GM23338 (cell line): ENCODE measurements at regions not wholly inside any gene's neighbourhood (a gene's known extent, or its start where the extent isn't known, plus 50 kb on each side); places are given as distances from the start of the nearest gene placed in this dataset.
A peak's percentile ranks its signal among the peaks of the same experiment; 100 is the strongest.

Experiments used
- ATAC-seq: fragments of 200-7000 bp; cut with Tn5 transposase; 3 replicates; pipeline ENCODE4 v1.9.1; 2020
- DNase-seq: peaks from one replicate; pipeline ENCODE4 v3.0.0-alpha.2; 2015; ENCODE audit warnings: low spot score
- H2AFZ ChIP-seq: fragments of 200-600 bp; sonication (generic); 2 replicates; pipeline ENCODE4 v1.8.0; 2016; ENCODE audit warnings: antibody characterized with exemption, mild to moderate bottlenecking, moderate library complexity
- H3F3A ChIP-seq: fragments of 200-600 bp; sonication (generic); replicated peaks from 2 replicates; pipeline ENCODE4 v1.8.0; 2017; ENCODE audit warnings: antibody characterized with exemption, mixed run types, low read depth
- H3K27ac ChIP-seq: fragments of 200-600 bp; sonication (generic); 2 replicates; pipeline ENCODE4 v1.6.1; 2016; ENCODE audit warnings: low read depth
- H3K27me3 ChIP-seq: fragments of 200-600 bp; sonication (generic); 2 replicates; pipeline ENCODE4 v1.8.0; 2016; ENCODE audit warnings: mild to moderate bottlenecking, mixed run types, moderate library complexity; ENCODE audit not compliant: insufficient read depth
- H3K36me3 ChIP-seq: fragments of 200-600 bp; sonication (generic); 2 replicates; pipeline ENCODE4 v1.8.0; 2016; ENCODE audit warnings: mild to moderate bottlenecking; ENCODE audit not compliant: insufficient read depth
- H3K4me1 ChIP-seq: fragments of 200-600 bp; sonication (generic); 2 replicates; pipeline ENCODE4 v1.8.0; 2016; ENCODE audit warnings: mild to moderate bottlenecking, moderate library complexity; ENCODE audit not compliant: insufficient read depth
- H3K4me2 ChIP-seq: fragments of 200-600 bp; sonication (generic); 2 replicates; pipeline ENCODE4 v1.7.1; 2017; ENCODE audit warnings: mixed run types
- H3K4me3 ChIP-seq: fragments of 200-600 bp; sonication (generic); 2 replicates; pipeline ENCODE4 v1.6.1; 2016; ENCODE audit warnings: mixed run types
- H3K79me2 ChIP-seq: fragments of 200-600 bp; sonication (generic); replicated peaks from 2 replicates; pipeline ENCODE4 v1.8.0; 2017; ENCODE audit warnings: mild to moderate bottlenecking; ENCODE audit not compliant: insufficient read depth
- H3K9me2 ChIP-seq: fragments of 200-600 bp; sonication (generic); 2 replicates; pipeline ENCODE4 v1.8.0; 2017; ENCODE audit not compliant: insufficient read depth
- H4K20me1 ChIP-seq: fragments of 200-600 bp; sonication (generic); replicated peaks from 2 replicates; pipeline ENCODE4 v1.8.0; 2017; ENCODE audit warnings: mild to moderate bottlenecking; ENCODE audit not compliant: insufficient read depth
- H3K27ac Mint-ChIP-seq: 2 replicates; pipeline ENCODE4 v1.8.0; 2020; ENCODE audit warnings: inconsistent platforms, mild to moderate bottlenecking, moderate library complexity, mixed read lengths
- H3K27me3 Mint-ChIP-seq: 3 replicates; pipeline ENCODE4 v1.8.0; 2022; ENCODE audit warnings: low read depth, mild to moderate bottlenecking, moderate library complexity, mixed read lengths, inconsistent platforms; ENCODE audit not compliant: insufficient read depth, poor library complexity
- H3K36me3 Mint-ChIP-seq: 3 replicates; pipeline ENCODE4 v1.8.0; 2021; ENCODE audit warnings: low read depth, mild to moderate bottlenecking, inconsistent platforms, moderate library complexity, mixed read lengths
- H3K4me1 Mint-ChIP-seq: 3 replicates; pipeline ENCODE4 v1.8.0; 2020; ENCODE audit warnings: mild to moderate bottlenecking, inconsistent platforms, mixed read lengths
- H3K4me3 Mint-ChIP-seq: 3 replicates; pipeline ENCODE4 v1.8.0; 2021; ENCODE audit warnings: moderate library complexity, mild to moderate bottlenecking, inconsistent platforms, mixed read lengths
- H3K9me3 Mint-ChIP-seq: 3 replicates; pipeline ENCODE4 v1.8.0; 2020; ENCODE audit warnings: moderate library complexity, mild to moderate bottlenecking, inconsistent platforms, mixed read lengths
- CREB1 ChIP-seq: fragments of 250-450 bp; sonication (Bioruptor Pico); IDR thresholded peaks from 2 replicates; pipeline ENCODE4 v1.5.0; 2020; ENCODE audit warnings: low read depth, mild to moderate bottlenecking, moderate library complexity
- EZH2 ChIP-seq: fragments of 200-600 bp; sonication (generic); IDR thresholded peaks from one replicate; pipeline ENCODE4 v1.8.0; 2017; ENCODE audit warnings: antibody characterized with exemption, mild to moderate bottlenecking, low read depth; ENCODE audit not compliant: unreplicated experiment
- JUNB ChIP-seq: IDR thresholded peaks from one replicate; pipeline ENCODE4 v1.6.1; 2016; ENCODE audit warnings: antibody characterized with exemption; ENCODE audit not compliant: unreplicated experiment
- REST ChIP-seq: IDR thresholded peaks from one replicate; pipeline ENCODE4 v1.6.1; 2018; ENCODE audit warnings: antibody characterized with exemption; ENCODE audit not compliant: unreplicated experiment
- ZNF114 ChIP-seq: fragments of 250-450 bp; sonication (Bioruptor Pico); IDR thresholded peaks from 2 replicates; pipeline ENCODE4 v1.5.0; 2020; ENCODE audit warnings: mild to moderate bottlenecking, moderate library complexity
- ZNF331 ChIP-seq: fragments of 250-450 bp; sonication (Bioruptor Pico); IDR thresholded peaks from 2 replicates; pipeline ENCODE4 v1.5.0; 2020; ENCODE audit warnings: low read depth, mild to moderate bottlenecking, moderate library complexity
- TF ChIP-seq, protein P1 (sequence below), 2 experiments: fragments of 200-600 bp in 1 of 2; sonication (generic) in 1 of 2; conservative IDR thresholded peaks; 2 replicates each; pipeline versions ENCODE4 v1.5.1 to v1.6.1; 2016 to 2017; ENCODE audit warnings: antibody characterized with exemption in 2 of 2, low read depth in 2 of 2, mild to moderate bottlenecking in 2 of 2, moderate library complexity in 1 of 2
- TF ChIP-seq, protein P2 (sequence below): IDR thresholded peaks from 2 replicates; pipeline ENCODE4 v1.6.1; 2016; ENCODE audit warnings: antibody characterized with exemption

DNA sequence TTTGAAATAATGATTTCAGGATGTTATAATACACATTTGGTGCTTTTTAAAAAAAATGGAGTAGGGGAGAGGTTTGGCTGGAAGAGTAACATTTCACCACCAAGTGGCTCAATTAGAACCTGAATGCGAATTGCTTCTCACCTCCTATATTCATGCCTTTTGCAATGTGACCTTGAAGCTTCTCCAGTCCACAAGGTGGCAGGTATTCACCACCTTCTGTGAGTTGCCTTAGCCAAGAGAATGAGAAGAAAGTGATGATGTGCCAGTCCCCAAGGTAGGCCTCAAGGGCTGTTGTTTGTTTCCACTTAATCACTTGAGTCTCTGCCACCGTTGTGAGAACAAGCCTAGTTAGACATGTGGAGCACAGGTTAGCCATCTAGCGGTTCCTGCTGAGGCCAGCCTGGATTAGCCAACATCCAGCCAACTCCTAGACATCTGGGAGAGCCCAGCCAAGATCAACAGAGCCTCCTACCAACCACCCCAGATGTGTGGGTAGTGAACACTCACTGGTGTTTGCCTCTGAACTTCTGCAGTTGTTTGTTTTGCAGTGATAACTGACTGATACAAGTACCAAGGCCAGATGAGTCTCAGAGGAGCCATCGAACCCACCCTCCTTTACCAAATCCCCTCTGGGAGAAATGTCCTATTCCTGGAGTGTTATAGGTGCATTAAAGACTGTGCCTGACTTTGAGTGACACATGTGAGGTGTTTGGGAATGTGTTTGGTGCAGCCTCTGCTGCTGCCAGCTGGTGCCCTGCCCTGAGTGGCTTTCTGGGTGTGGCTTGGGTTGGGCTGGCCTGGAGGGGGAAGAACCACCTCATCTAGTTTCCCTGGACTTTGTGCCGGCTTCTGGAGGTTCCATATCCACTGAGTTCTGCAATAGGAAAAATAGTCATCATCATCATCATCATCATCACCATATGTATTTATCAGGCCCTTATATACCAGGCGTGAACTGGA lies 132.5 kb upstream of the RFLNA start:
- H3K27ac Mint-ChIP-seq = no peak overlapping the region
- Histone ChIP-seq H3K27me3 (no peaks in the 10 kb centered on the region), H3K4me1 (peaks cover 22% of the 10 kb centered on the region), H3K27ac (no peak overlapping the region), H3K4me2 (no peak overlapping the region), H3K9me2 (no peaks in the 10 kb centered on the region), H4K20me1 (no peaks in the 10 kb centered on the region), H3F3A (no peaks in the 10 kb centered on the region), H2AFZ (no peak overlapping the region), H3K79me2 (no peaks in the 10 kb centered on the region), H3K4me3 (no peak overlapping the region), H3K36me3 (peaks cover 8% of the 10 kb centered on the region; the same call in 1 of the 2 replicates)
- H3K4me1 Mint-ChIP-seq = peaks cover 18% of the 10 kb centered on the region
- H3K36me3 Mint-ChIP-seq = peaks cover 45% of the 10 kb centered on the region
- TF ChIP-seq ZNF331 (CRISPR knock-in tag) = no peak
- TF ChIP-seq, protein P1, sequence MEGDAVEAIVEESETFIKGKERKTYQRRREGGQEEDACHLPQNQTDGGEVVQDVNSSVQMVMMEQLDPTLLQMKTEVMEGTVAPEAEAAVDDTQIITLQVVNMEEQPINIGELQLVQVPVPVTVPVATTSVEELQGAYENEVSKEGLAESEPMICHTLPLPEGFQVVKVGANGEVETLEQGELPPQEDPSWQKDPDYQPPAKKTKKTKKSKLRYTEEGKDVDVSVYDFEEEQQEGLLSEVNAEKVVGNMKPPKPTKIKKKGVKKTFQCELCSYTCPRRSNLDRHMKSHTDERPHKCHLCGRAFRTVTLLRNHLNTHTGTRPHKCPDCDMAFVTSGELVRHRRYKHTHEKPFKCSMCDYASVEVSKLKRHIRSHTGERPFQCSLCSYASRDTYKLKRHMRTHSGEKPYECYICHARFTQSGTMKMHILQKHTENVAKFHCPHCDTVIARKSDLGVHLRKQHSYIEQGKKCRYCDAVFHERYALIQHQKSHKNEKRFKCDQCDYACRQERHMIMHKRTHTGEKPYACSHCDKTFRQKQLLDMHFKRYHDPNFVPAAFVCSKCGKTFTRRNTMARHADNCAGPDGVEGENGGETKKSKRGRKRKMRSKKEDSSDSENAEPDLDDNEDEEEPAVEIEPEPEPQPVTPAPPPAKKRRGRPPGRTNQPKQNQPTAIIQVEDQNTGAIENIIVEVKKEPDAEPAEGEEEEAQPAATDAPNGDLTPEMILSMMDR (conservative IDR thresholded peaks at IDR 0.05; ENCODE audit: low read depth in 2 of 2) = peak; percentile 39 to 61
- H3K27me3 Mint-ChIP-seq = peaks cover 11% of the 10 kb centered on the region
- peaks cover 51% of the 10 kb centered on the region for H3K9me3 Mint-ChIP-seq
- no peak for ATAC-seq
- H3K4me3 Mint-ChIP-seq = no peak overlapping the region
- no peak for DNase-seq

DNA sequence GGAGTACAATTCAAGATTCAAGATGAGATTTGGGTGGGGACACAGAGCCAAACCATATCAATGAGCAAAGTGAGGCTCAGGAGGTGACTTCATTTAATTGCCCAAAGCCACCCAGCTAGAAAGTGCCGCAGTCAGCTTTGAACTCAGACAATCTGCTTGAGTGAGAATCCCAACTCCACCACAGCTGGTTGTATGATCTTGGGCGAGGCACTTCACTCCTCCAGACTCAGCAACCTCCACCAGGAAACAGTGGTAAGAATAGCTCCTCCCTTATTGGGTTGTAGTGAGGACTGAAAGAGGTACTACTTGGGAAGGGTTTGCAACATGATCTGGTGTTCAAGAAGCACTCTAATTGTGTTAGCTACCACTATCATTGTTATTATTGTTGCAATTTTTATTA lies 129.2 kb upstream of the RFLNA start:
- H2AFZ ChIP-seq = no peak overlapping the region
- H3K4me1 ChIP-seq = 0 out of 2 replicates have a peak, but pooled peaks cover 2% of the 10 kb centered on the region
- Mint-ChIP-seq H3K27me3 (no peaks in the 10 kb centered on the region), H3K4me1 (no peaks in the 10 kb centered on the region), H3K36me3 (peaks cover 54% of the 10 kb centered on the region), H3K9me3 (peaks cover 64% of the 10 kb centered on the region), H3K4me3 (no peak overlapping the region), H3K27ac (no peak overlapping the region)
- DNase-seq (no peak), ATAC-seq (no peak)
- no peaks in the 10 kb centered on the region for H4K20me1 ChIP-seq
- no peak overlapping the region for H3K4me3 ChIP-seq
- no peaks in the 10 kb centered on the region for H3F3A ChIP-seq
- H3K4me2 ChIP-seq = no peak overlapping the region
- no peak overlapping the region for H3K27ac ChIP-seq
- no peaks in the 10 kb centered on the region for H3K27me3 ChIP-seq
- H3K79me2 ChIP-seq = no peaks in the 10 kb centered on the region
- H3K36me3 ChIP-seq = peaks cover 8% of the 10 kb centered on the region; the same call in 1 of the 2 replicates
- 0 out of 2 replicates have a peak, but pooled peaks cover 4% of the 10 kb centered on the region for H3K9me2 ChIP-seq
- no peak for TF ChIP-seq CREB1 (CRISPR knock-in tag)
- no peak for TF ChIP-seq REST
- TF ChIP-seq EZH2 = no peak
- no peak for TF ChIP-seq ZNF114
- TF ChIP-seq, protein P2, sequence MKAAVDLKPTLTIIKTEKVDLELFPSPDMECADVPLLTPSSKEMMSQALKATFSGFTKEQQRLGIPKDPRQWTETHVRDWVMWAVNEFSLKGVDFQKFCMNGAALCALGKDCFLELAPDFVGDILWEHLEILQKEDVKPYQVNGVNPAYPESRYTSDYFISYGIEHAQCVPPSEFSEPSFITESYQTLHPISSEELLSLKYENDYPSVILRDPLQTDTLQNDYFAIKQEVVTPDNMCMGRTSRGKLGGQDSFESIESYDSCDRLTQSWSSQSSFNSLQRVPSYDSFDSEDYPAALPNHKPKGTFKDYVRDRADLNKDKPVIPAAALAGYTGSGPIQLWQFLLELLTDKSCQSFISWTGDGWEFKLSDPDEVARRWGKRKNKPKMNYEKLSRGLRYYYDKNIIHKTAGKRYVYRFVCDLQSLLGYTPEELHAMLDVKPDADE = no peak
- no peak for TF ChIP-seq JUNB
- TF ChIP-seq ZNF331 (CRISPR knock-in tag) = no peak
